NT2/D1 (cell line): ENCODE measurements at regions not wholly inside any gene's neighbourhood (a gene's known extent, or its start where the extent isn't known, plus 50 kb on each side); places are given as distances from the start of the nearest gene placed in this dataset.

Experiments used
- YY1 ChIP-seq: IDR thresholded peaks from 2 replicates; pipeline ENCODE4 v1.6.1; 2011; ENCODE audit not compliant: insufficient read length, insufficient read depth
- ZNF274 ChIP-seq: IDR thresholded peaks from 2 replicates; pipeline ENCODE4 v1.6.1; 2011; ENCODE audit warnings: mild to moderate bottlenecking, low read depth, low read length

GRCh38 chr16:59341368-59341767, 607.3 kb upstream of the GOT2 start:
- TF ChIP-seq YY1 = no peak
- TF ChIP-seq ZNF274 = no peak
